NOMO-1 (cell line): ENCODE measurements at regions not wholly inside any gene's neighbourhood (a gene's known extent, or its start where the extent isn't known, plus 50 kb on each side); places are given as distances from the start of the nearest gene placed in this dataset.

Experiments
- DNase-seq, 2 experiments: peaks; one replicate each; lab custom pipeline; 2025; ENCODE audit not compliant: unreplicated experiment in 2 of 2; lab: John Stamatoyannopoulos, UW

DNA sequence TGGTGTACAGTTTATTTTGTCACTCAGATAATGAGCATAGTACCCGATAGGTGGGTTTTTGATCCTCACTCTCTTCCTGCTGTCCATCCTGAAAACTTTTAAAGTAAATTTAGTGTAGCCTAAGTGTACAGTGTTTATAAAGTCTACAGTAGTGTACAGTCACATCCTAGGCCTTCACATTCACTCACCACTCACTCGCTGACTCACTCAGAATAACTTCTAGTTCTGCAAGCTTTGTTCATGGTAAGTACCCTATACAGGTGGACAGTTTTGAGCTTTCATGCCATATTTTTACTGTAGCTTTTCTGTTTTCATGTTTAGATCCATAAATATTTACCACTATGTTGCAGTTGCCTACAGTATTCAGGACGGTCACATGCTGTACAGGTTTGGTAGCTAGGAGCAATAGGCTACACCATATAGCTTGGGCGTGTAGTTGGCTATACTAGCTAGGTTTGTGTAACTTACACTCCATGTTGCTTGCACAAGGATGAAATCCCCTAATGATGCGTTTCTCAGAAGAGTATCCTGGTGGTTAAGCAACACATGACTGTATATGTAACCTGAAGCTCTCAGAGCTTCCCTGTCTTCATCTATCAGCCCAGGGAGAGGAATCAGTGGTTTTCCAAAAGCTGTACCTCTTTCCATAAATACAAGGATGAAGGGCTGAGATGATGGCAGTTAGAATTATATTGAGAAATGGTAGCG, 87.6 kb upstream of the SLC25A26 start:
- DNase-seq = no peak

DNA sequence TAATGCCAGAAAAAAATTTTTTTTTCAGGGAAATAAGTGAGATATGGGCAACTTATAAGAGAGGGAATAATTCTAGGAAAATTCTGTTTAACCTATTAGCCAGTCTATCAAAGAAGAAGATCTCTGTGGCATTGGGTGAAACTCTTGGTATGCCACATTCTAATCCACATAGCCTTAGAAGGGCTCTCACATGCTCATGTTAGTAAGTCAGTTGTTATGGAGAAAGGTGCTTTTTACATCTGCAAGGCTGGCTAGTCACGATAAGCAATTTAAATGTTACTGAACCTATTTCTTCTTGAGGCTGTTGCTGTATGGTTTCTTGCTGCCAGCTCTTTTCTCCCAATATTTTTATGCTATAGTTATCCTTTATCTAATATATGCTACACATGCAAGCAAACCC, 89.9 kb upstream of the MAGI1 start:
- no peak for DNase-seq

DNA sequence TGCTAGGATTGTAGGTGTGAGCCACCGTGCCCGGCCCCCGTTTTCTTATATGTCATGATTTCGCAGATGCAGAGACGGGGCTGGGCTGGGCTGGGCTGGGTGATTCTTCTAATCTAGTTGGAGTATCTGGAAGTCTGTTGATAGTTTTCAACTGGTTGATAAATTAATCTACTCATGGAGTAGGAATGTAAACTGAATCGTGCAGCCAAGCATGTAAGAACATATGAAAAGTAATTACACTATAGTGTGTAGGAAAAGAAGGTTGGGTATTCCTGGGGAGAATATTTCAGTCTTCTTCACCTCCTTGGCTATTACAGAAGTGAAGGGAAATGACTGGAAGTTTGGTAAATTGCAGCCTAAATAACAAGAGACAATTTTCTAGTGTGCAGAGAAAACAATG, 82.6 kb upstream of the MAGI1 start:
- no peak for DNase-seq

DNA sequence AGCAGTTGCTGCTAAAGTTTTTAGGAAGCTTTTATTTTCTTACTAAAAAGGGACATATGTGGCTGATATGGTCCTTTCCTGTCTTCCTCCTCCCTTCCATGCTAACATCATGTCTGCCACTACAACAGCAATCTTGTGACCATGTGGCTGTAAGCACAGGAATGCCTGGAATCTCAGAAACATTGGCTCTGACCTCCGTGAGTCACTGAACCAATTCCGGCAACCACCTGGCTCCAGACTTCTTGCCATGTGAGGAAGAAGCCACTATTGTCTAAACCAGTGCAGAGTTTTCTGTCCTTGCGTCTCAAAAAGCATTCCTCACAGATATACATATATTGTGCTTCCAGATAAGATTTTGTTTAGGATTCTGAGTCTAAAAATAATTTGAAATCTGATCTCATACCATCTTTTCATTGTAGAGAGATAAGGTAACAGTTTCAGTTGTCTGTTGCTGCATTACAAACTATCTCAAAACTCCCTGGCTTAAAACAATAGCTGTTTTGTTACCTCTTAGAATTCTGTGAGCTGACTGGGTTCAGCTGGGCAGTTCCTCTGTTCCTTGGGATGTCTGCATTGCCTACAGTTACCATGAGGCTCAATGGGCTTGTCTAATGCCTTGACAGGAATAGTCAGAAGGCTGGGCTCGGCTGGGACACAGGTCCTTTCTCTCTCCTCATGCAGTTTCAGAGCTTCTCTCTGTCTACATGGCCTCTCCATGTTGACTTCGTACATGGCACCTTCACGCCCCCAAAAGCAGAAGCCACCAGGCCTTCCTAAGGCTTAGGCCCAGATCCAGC, 77.3 kb upstream of the MAGI1 start:
- DNase-seq = no peak

DNA sequence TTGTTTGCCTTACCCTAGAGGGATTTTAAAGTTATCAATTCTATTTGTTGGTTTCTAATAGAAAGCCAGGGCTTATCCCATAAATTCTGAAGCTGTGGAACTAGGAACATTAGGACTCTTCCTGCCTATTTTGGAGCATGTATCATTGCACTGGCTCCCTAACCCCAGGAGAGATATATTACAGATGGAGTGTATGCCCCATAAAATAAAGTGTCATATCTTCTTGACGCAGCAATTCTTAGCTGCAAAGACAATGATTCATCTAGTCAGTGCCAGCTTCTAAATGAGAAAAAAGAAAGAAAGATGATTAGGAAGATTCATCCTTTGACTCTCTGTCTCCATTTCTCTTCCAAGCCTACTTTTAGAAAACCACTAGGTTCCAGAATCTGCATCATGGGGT, 74.8 kb upstream of the MAGI1 start:
- no peak for DNase-seq

DNA sequence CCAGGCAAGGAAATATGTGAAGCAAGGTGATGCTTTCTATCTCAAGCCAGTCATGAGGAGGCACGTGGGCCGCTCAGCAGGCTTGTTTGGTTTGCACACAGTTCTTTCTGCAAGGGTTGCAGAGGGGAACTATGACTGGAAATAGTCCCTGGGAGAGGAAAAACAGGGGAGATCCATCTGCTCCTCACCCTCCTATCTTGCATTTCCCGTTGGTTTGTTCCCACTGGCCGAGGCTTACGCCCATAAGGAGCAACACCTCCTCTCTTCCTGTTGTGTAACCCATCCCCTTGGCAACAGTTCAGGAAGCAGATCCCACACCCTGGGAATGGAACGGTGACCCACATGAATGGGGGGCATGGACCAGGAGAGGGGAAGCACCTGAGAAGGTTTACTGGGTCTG, 72.1 kb upstream of the MAGI1 start:
- DNase-seq = no peak

DNA sequence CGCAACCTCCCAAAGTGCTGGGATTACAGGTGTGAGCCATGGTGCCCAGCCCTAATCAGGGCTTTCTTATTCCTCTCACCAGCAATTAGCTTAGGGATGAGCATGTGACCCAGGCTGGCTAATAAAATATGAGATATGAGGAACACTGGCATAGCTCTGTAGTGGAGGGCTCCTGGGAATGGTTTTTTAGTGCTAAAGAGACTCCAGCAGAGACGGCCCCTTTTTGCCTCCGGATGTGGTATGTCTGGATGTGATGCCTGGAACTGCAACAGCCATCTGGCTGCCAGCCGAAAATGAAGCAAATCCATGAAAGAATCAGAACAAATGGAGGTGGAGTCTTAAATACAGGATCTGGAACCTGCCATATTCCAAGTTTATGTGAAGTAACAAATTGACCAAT, 69.1 kb upstream of the MAGI1 start:
- DNase-seq = no peak

DNA sequence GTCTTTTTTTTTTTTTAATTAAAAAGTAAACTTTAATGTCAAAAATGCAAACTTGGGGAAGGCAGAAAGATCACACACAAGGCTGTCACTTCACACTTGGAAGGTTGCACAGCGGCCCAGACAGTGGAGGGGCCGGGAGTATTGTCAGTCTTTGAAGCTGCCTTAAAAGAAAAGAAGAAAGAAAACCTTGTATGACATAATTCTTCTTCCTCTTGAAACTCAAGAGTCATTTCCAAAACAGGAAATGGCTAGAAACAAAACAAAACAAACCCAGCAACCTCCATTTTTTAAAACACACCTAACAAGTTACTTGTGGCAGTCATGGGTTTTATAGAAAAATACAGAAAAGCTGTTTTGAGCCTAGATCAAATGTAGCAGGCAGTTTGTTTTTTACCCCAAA, 68.1 kb upstream of the MAGI1 start:
- DNase-seq = no peak

DNA sequence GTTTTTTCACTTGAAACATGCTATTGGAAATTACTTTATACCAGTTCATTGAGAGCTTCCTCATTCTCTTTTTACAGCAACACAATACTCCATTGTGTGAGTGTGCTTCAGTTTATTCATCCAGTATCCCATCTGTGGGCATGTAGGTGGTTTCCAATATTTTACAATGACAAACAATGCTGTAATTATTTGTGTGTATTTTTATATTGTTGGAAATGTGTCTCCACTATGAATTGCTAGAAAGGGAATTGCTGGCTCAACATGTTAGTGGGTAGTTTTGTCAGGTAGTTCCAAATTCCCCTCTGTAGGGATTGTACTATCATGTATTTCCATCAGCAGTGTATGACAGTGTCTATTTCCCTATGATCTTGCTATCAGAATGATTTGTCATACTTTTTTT, 65.8 kb upstream of the MAGI1 start:
- DNase-seq = no peak

DNA sequence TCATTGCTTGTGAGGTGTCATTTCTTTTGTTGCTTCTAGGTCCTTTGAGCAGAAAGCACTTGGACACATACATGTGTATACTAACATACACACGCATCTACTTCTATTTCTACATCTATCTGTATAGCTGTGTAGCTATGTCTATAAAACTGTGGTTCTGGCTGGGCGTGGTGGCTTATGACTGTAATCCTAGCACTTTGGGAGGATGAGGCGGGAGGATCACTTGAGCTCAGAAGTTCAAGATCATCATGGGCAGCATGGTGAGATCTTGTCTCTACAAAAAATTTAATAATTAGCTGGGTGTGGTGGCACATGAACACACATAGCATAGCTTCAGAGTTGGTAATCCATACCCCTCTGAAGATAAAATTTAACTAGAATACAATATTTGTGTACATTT, 65.0 kb upstream of the MAGI1 start:
- no peak for DNase-seq

DNA sequence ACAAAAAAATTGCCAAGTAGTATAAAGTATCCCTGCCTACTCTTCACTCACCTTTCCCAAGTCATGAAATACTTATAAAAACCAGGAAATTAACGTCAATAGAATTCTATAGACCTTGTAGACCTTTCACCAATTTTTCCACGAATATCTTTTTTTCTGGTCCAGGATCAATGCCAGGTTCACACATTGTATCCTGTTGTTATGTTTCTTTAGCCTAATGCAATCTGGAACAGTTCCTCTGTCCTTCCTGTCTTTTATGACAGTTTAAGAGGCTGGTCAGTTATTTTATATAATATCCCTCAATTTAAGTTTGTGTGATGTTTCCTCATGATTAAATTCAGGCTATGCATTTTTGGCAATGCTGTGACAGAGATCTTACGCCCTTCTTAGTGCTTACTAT, 63.2 kb upstream of the MAGI1 start:
- DNase-seq = no peak

DNA sequence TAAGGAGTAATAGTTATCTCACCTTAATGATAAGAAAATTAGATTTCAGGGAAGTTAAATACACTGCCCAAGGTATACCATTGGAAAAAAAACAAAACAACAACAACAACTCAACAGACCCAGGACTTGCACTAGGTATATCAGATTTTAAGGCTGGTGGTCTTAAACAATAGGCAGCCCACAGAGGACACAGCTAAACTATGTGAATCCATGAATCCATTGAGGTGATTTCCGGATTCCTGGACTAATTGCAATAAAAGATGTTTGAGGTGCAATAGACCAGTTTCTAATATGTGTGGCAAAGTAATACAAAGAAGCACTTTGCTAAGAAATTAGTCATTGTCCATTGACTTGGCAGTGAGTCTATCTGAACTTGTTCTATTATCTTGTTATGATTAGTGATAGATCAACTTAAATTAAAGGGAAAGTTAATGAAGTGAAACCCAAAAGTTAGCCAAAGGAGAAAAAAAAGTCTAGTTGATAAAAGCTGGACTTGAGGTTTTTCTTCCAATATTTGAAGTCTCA, 60.9 kb upstream of the MAGI1 start:
- DNase-seq = no peak

DNA sequence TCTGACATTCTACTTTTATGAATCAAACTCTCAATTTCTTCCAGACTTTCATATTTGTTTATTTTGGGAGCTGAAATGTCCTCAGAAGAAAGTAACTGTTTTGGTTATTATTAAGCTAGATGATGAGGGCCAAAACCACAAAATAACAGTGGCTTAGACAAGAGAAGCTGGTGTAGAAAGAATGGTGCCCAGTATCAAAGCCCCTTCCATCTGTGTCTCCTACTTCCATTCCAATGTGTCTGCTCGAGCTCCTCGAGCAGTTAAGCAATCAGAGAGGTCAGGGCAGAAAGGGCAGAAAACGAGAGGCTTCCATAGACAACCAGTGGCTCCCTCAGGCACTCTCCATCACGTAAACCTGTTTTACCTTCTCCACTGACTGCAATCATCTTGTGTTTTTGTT, 59.7 kb upstream of the MAGI1 start:
- no peak for DNase-seq

DNA sequence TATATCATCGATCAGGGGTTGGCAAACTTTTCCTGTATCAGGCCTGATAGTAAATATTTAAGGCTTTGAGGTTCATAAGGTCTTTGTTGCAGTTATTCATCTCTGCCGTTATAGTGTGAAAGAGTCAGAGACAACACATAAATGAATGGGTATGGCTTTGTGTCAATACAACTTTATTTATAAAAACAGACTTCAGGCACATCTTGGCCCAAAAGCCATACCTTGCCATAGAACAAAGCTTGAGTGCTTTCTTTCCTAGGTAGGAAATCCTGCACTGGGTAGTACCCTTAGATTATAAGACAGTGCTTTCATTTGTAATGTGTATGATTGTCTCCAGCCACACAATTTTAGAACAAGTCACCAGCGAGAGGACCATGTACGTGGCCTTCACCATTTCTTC, 58.9 kb upstream of the MAGI1 start:
- no peak for DNase-seq

DNA sequence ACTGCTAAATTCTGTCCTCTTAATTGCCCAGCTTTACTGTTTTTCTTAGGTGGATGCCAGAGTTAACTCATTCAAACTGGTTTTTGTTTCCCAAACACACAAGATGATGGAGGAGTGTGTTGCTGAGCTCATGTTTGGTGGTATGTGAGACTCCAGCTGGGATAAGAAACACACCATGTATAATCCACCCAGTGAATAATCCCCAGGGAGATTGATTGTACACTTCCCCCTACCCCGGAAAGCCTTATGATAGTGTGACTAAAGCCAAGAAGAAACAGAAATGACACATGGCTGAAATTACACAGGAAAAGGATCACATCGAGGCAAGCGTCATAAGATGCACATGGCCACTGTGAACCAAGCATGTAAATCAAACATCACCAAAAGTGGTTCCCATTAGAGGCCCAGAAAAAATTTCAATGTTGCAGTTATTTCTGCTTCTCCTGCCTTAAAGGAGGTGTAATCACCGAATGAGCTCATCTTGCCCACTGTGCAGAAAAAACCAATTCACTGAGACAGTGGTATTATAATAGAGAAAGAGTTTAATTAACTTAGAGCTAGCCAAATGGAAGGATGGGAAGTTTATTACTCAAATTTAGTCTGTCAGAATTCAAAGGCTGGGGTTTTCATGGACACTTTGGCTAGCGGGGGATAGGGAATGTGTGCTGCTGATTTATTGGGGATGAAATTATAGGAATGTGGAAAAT, 56.7 kb upstream of the MAGI1 start:
- DNase-seq = no peak

DNA sequence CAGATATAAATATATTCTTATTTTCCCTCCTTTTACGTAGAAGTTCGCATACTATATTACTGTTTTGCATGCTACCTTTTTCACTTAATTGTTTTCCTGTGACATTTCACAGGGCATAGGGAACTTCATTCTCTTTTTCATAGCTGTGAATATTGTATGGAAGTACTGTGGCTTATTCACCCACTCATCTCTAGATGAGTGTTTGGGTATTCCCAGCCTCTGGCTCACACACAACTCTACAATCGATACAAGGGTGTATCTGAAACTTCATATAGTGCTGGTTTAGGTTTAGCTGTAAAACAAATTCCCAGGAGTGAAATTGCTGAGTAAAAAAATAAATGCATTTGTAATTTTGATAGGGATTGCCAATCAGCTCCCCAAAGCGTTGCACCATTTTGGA, 55.3 kb upstream of the MAGI1 start:
- DNase-seq = no peak

DNA sequence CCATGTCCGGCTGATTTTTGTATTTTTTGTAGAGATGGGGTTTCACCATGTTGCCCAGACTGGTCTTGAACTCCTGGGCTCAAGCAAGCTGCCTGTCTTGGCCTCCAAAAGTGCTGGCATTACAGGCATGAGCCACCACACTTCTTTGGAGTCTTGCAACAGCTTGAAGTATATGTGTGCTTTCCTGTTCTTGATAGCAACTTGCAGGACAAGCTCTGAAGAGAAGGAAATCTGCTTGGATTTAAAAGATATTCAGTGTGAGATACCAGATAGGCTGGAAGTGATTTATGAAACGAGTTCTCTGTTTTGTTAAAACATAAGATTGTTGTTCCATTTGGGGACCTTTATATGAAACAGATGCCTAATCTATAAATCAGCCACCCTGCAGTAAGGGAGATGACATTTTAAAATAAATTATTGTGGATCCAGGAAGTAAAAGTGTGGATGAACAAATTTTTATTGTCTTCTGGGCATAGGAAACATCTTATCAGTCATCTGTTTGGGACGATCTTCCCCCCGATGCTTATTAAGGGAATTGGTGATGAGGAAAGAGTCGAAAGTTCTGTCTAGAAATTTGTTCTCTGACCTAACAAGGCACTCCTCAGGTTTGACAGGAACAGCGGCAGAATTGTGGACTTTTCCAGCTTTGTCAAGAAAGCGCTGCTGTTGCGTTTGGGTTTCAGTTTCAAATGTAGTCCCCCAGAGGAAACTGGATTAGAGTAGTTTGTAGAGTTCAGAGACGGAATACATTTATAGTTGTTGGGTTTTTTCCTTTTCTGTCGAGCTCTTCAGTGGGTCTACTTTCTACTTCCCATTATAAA, 53.7 kb upstream of the MAGI1 start:
- DNase-seq = no peak
